HG03060 (cell line): ENCODE measurements at regions not wholly inside any gene's neighbourhood (a gene's known extent, or its start where the extent isn't known, plus 50 kb on each side); places are given as distances from the start of the nearest gene placed in this dataset.
"Not testable (repeated sequence)": the region's sequence is repeated elsewhere in the genome, so short reads cannot be mapped to it uniquely, and the experiment has no call there.

ENCODE experiments used
- ATAC-seq: cut with Tn5 transposase; IDR thresholded peaks from one replicate; pipeline ENCODE4 v1.9.1; 2021; ENCODE audit warnings: low read depth, moderate number of reproducible peaks; ENCODE audit not compliant: unreplicated experiment

GRCh38 chr7:52616552-52616951 is 418.9 kb upstream of the POM121L12 start:
- ATAC-seq, result no peak

GRCh38 chr7:52615021-52615695 is 420.3 kb upstream of the POM121L12 start:
- no peak for ATAC-seq

GRCh38 chr7:52609511-52609910 is 425.9 kb upstream of the POM121L12 start:
- ATAC-seq, result no peak

GRCh38 chr7:52592698-52593097 is 442.7 kb upstream of the POM121L12 start:
- no peak for ATAC-seq

GRCh38 chr7:52586704-52587103 is 448.7 kb upstream of the POM121L12 start:
- no peak for ATAC-seq

- ATAC-seq, result no peak
Measured at GRCh38 chr7:52584041-52584440, 451.4 kb upstream of the POM121L12 start.

GRCh38 chr7:52573141-52573540 is 462.3 kb upstream of the POM121L12 start:
- not testable (repeated sequence) for ATAC-seq

GRCh38 chr7:52571026-52571425 is 464.4 kb upstream of the POM121L12 start:
- ATAC-seq, result no peak

- no peak for ATAC-seq
Measured at GRCh38 chr7:52569151-52569550, 466.3 kb upstream of the POM121L12 start.

- ATAC-seq, result no peak
Measured at GRCh38 chr7:52565974-52566373, 469.5 kb upstream of the POM121L12 start.

GRCh38 chr7:52555805-52556204 is 479.6 kb upstream of the POM121L12 start:
- no peak for ATAC-seq

GRCh38 chr7:52547308-52547910 is 488.0 kb upstream of the POM121L12 start:
- ATAC-seq, result no peak

- ATAC-seq, result not testable (repeated sequence)
Measured at GRCh38 chr7:52541198-52541765, 494.2 kb upstream of the POM121L12 start.

GRCh38 chr7:52540041-52540440 is 495.4 kb upstream of the POM121L12 start:
- ATAC-seq, result no peak

- no peak for ATAC-seq
Measured at GRCh38 chr7:52539414-52539813, 496.0 kb upstream of the POM121L12 start.

- no peak for ATAC-seq
Measured at GRCh38 chr7:52537051-52537450, 498.4 kb upstream of the POM121L12 start.

GRCh38 chr7:52525772-52526341 is 509.6 kb upstream of the POM121L12 start:
- no peak for ATAC-seq

GRCh38 chr7:52518869-52519268 is 516.6 kb upstream of the POM121L12 start:
- ATAC-seq, result no peak

GRCh38 chr7:52512656-52513055 is 522.8 kb upstream of the POM121L12 start:
- no peak for ATAC-seq

- ATAC-seq, result no peak
Measured at GRCh38 chr7:52507546-52508255, 527.7 kb upstream of the POM121L12 start.

GRCh38 chr7:52506325-52506724 is 529.1 kb upstream of the POM121L12 start:
- no peak for ATAC-seq
